CD4-positive, alpha-beta T cell (primary cell): ENCODE measurements at regions not wholly inside any gene's neighbourhood (a gene's known extent, or its start where the extent isn't known, plus 50 kb on each side); places are given as distances from the start of the nearest gene placed in this dataset.

Experiments used
- ATAC-seq: fragments of 200-7000 bp; cut with Tn5 transposase; one replicate; pipeline ENCODE4 v1.10.0; 2022; ENCODE audit warnings: mild to moderate bottlenecking; ENCODE audit not compliant: poor library complexity
- CTCF ChIA-PET: fragments of 350-600 bp; sonication (Branson Sonifier 250); formaldehyde crosslinking; loops from one replicate; lab custom pipeline; 2021; ENCODE audit warnings: antibody characterized with exemption, inconsistent platforms; lab: Charles Lee
- POLR2A ChIA-PET: fragments of 350-600 bp; sonication (Branson Sonifier 250); formaldehyde crosslinking; loops from one replicate; lab custom pipeline; 2021; ENCODE audit warnings: antibody characterized with exemption, inconsistent platforms; lab: Charles Lee
- DNase-seq, 14 experiments: peaks; one replicate each; pipeline ENCODE4 v3.0.0-alpha.2; 2013 to 2020; ENCODE audit warnings: mixed read lengths in 2 of 14
- H3K27ac ChIP-seq, 2 donors: one replicate each; pipeline versions ENCODE4 v1.5.1 to v1.7.0; 2013; ENCODE audit warnings: low read length in 2 of 2, low read depth in 1 of 2, mild to moderate bottlenecking in 1 of 2
- H3K27me3 ChIP-seq, 2 experiments: 1 replicate in 1 of 2; 2 replicates in 1 of 2; pipeline versions ENCODE4 v1.6.1 to v1.7.0; 2013; ENCODE audit warnings: low read length in 2 of 2, control low read depth in 1 of 2, mild to moderate bottlenecking in 1 of 2, moderate library complexity in 1 of 2; ENCODE audit not compliant: insufficient read depth in 2 of 2, control insufficient read depth in 1 of 2
- H3K36me3 ChIP-seq: one replicate; pipeline ENCODE4 v1.6.1; 2013; ENCODE audit warnings: low read length, control low read depth; ENCODE audit not compliant: insufficient read depth
- H3K4me1 ChIP-seq: one replicate; pipeline ENCODE4 v1.6.1; 2013; ENCODE audit warnings: low read length, control low read depth; ENCODE audit not compliant: insufficient read depth
- H3K4me3 ChIP-seq: one replicate; pipeline ENCODE4 v1.5.1; 2013; ENCODE audit warnings: mild to moderate bottlenecking, low read length, moderate library complexity
- H3K9me3 ChIP-seq, 2 experiments: 1 replicate in 1 of 2; 2 replicates in 1 of 2; pipeline versions ENCODE4 v1.6.1 to v1.7.0; 2013; ENCODE audit warnings: low read length in 2 of 2, mild to moderate bottlenecking in 2 of 2, control low read depth in 1 of 2, moderate library complexity in 1 of 2; ENCODE audit not compliant: control insufficient read depth in 1 of 2, insufficient read depth in 1 of 2
- H3K27ac Mint-ChIP-seq: one replicate; pipeline ENCODE4 v1.8.0; 2020; ENCODE audit warnings: mixed read lengths
- H3K27me3 Mint-ChIP-seq: one replicate; pipeline ENCODE4 v1.8.0; 2021; ENCODE audit warnings: mixed read lengths
- H3K36me3 Mint-ChIP-seq: one replicate; pipeline ENCODE4 v1.8.0; 2021; ENCODE audit warnings: low read depth, mixed read lengths
- H3K4me1 Mint-ChIP-seq: one replicate; pipeline ENCODE4 v1.8.0; 2021; ENCODE audit warnings: low read depth, mixed read lengths
- H3K4me3 Mint-ChIP-seq: one replicate; pipeline ENCODE4 v1.8.0; 2020; ENCODE audit warnings: mild to moderate bottlenecking, mixed read lengths
- H3K9me3 Mint-ChIP-seq: one replicate; pipeline ENCODE4 v1.8.0; 2020; ENCODE audit warnings: mixed read lengths
- intact Hi-C, 2 experiments: fragments of 100-400 bp; cut with DNase I in 1 of 2; cut with micrococcal nuclease in 1 of 2; formaldehyde crosslinking; loops; one replicate each; pipeline versions ENCODE4 v1.15.1 to v1.9.0; 2023 to 2025; cut with DNase I, micrococcal nuclease
- TF ChIP-seq, protein P1 (sequence below): fragments of 200-600 bp; IDR thresholded peaks from one replicate; pipeline ENCODE4 v1.8.0; 2022; ENCODE audit warnings: antibody characterized with exemption, mild to moderate bottlenecking

GRCh38 chr1:25023826-25024225 is 93.8 kb upstream of the RUNX3 start:
- Mint-ChIP-seq H3K36me3 (no peaks in the 10 kb centered on the region), H3K27me3 (no peaks in the 10 kb centered on the region), H3K4me1 (peaks cover 76% of the 10 kb centered on the region), H3K4me3 (no peak overlapping the region), H3K9me3 (no peaks in the 10 kb centered on the region), H3K27ac (peak overlapping the region; percentile 91)
- ChIA-PET CTCF (interaction anchor here (2.8 to 4.3 kb wide), 2 partner anchors 8 to 14 kb away, joined by 15 to 35 read pairs; no protein-coding TSS in a partner anchor), POLR2A (interaction anchor here (0.7 to 3.2 kb wide), 7 partner anchors 11 to 176 kb away, joined by 3 to 100 read pairs (median 8); partner anchors contain the start of gene RUNX3)
- Histone ChIP-seq H3K27ac (peak overlapping the region; percentile 97 to 99), H3K27me3 (no peaks in the 10 kb centered on the region), H3K9me3 (no peaks in the 10 kb centered on the region), H3K4me1 (peaks cover 100% of the 10 kb centered on the region), H3K4me3 (no peak overlapping the region), H3K36me3 (no peaks in the 10 kb centered on the region)
- ATAC-seq (no peak), DNase-seq (peak in 1 of 14 experiments; percentile 41)
- intact Hi-C loops, result loop anchor here (1.0 to 5.0 kb wide), 3 partner anchors 8 to 59 kb away; no protein-coding TSS in a partner anchor
- TF ChIP-seq, protein P1, sequence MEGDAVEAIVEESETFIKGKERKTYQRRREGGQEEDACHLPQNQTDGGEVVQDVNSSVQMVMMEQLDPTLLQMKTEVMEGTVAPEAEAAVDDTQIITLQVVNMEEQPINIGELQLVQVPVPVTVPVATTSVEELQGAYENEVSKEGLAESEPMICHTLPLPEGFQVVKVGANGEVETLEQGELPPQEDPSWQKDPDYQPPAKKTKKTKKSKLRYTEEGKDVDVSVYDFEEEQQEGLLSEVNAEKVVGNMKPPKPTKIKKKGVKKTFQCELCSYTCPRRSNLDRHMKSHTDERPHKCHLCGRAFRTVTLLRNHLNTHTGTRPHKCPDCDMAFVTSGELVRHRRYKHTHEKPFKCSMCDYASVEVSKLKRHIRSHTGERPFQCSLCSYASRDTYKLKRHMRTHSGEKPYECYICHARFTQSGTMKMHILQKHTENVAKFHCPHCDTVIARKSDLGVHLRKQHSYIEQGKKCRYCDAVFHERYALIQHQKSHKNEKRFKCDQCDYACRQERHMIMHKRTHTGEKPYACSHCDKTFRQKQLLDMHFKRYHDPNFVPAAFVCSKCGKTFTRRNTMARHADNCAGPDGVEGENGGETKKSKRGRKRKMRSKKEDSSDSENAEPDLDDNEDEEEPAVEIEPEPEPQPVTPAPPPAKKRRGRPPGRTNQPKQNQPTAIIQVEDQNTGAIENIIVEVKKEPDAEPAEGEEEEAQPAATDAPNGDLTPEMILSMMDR, result no peak

DNA sequence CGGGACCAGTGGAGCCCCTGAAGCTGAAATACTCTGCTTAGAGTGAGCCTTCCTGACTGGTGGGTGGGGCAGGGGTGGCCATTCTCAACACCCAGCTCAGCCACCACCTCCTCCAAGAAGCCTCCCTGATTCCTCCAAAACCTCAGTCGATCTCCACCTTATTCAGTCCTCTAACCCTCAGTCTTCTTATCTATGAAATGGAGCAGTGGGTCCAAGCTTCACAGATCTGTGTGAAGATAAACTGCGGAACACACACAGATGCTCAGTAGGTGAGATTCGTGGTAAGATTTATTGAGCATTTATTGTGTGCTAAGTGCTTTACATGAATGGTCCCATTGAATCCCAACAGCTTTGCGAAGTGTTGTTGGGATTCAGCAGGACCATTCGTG is 93.1 kb upstream of the RUNX3 start:
- Histone ChIP-seq H3K4me1 (peaks cover 98% of the 10 kb centered on the region), H3K9me3 (no peaks in the 10 kb centered on the region), H3K4me3 (peak overlapping the region; percentile 37), H3K27me3 (no peaks in the 10 kb centered on the region), H3K36me3 (no peaks in the 10 kb centered on the region), H3K27ac (peak overlapping the region; percentile 97 to 99)
- H3K27me3 Mint-ChIP-seq, result no peaks in the 10 kb centered on the region
- CTCF ChIA-PET, result interaction anchor here (1.3 to 4.3 kb wide), 6 partner anchors 9 to 175 kb away, joined by 4 to 35 read pairs (median 8); partner anchors contain the start of gene RUNX3
- H3K4me3 Mint-ChIP-seq, result peak overlapping the region; percentile 61
- H3K9me3 Mint-ChIP-seq, result no peaks in the 10 kb centered on the region
- peaks cover 72% of the 10 kb centered on the region for H3K4me1 Mint-ChIP-seq
- DNase-seq, result no peak
- POLR2A ChIA-PET, result interaction anchor here (0.7 to 3.2 kb wide), 25 partner anchors 11 to 278 kb away, joined by 3 to 100 read pairs (median 7); partner anchors contain the start of genes CLIC4 and RUNX3
- intact Hi-C loops, result loop anchor here (1.0 to 5.0 kb wide), 3 partner anchors 9 to 58 kb away; no protein-coding TSS in a partner anchor
- TF ChIP-seq, protein P1, result no peak
- ATAC-seq, result no peak
- H3K36me3 Mint-ChIP-seq, result no peaks in the 10 kb centered on the region
- peak overlapping the region; percentile 91 for H3K27ac Mint-ChIP-seq

- POLR2A ChIA-PET, result interaction anchor here (0.6 to 3.2 kb wide), 39 partner anchors 9 to 1765 kb away, joined by 3 to 100 read pairs (median 4); partner anchors contain the start of genes CLIC4, PIGV, PNRC2 and RUNX3
- H3K9me3 Mint-ChIP-seq, result no peaks in the 10 kb centered on the region
- peaks cover 72% of the 10 kb centered on the region for H3K4me1 Mint-ChIP-seq
- H3K36me3 Mint-ChIP-seq, result no peaks in the 10 kb centered on the region
- H3K4me1 ChIP-seq, result peaks cover 98% of the 10 kb centered on the region
- H3K27me3 Mint-ChIP-seq, result no peaks in the 10 kb centered on the region
- peak; percentile 84 for ATAC-seq
- no peaks in the 10 kb centered on the region for H3K27me3 ChIP-seq
- peak overlapping the region; percentile 61 for H3K4me3 Mint-ChIP-seq
- CTCF ChIA-PET, result interaction anchor here (0.8 to 4.3 kb wide), 7 partner anchors 10 to 175 kb away, joined by 3 to 35 read pairs (median 7); partner anchors contain the start of gene RUNX3
- no peaks in the 10 kb centered on the region for H3K36me3 ChIP-seq
- peak overlapping the region; percentile 91 for H3K27ac Mint-ChIP-seq
- DNase-seq, result peak; percentile 82 to 99 (median 95)
- peak overlapping the region; percentile 97 to 99 for H3K27ac ChIP-seq
- intact Hi-C loops, result loop anchor here (1.0 to 5.0 kb wide), 4 partner anchors 10 to 58 kb away; no protein-coding TSS in a partner anchor
- TF ChIP-seq, protein P1, result no peak
- H3K4me3 ChIP-seq, result peak overlapping the region; percentile 37
- H3K9me3 ChIP-seq, result no peaks in the 10 kb centered on the region
Measured at GRCh38 chr1:25022361-25023189, 92.5 kb upstream of the RUNX3 start.
